Effector memory CD8-positive, alpha-beta T cell (primary cell): ENCODE measurements at regions not wholly inside any gene's neighbourhood (a gene's known extent, or its start where the extent isn't known, plus 50 kb on each side); places are given as distances from the start of the nearest gene placed in this dataset.

Experiments used
- ATAC-seq: fragments of 150-1000 bp; cut with Tn5 transposase; replicated peaks from 2 replicates; pipeline ENCODE4 v1.10.0; 2021; ENCODE audit warnings: mild to moderate bottlenecking, moderate library complexity
- DNase-seq, 3 experiments: peaks; one replicate each; pipeline ENCODE4 v3.0.0; 2021
- H3K27ac Mint-ChIP-seq, 2 donors: one replicate each; pipeline ENCODE4 v1.8.0; 2022; ENCODE audit warnings: mild to moderate bottlenecking in 2 of 2, mixed read lengths in 2 of 2, moderate library complexity in 2 of 2
- H3K27me3 Mint-ChIP-seq, 2 donors: one replicate each; pipeline ENCODE4 v1.8.0; 2022; ENCODE audit warnings: mixed read lengths in 2 of 2
- H3K36me3 Mint-ChIP-seq: one replicate; pipeline ENCODE4 v1.8.0; 2022; ENCODE audit warnings: mild to moderate bottlenecking, moderate library complexity, mixed read lengths; ENCODE audit not compliant: insufficient read depth
- H3K4me1 Mint-ChIP-seq, 2 donors: one replicate each; pipeline ENCODE4 v1.8.0; 2022; ENCODE audit warnings: low read depth in 2 of 2, mixed read lengths in 2 of 2
- H3K4me3 Mint-ChIP-seq, 2 donors: one replicate each; pipeline ENCODE4 v1.8.0; 2022; ENCODE audit warnings: mild to moderate bottlenecking in 2 of 2, mixed read lengths in 2 of 2, moderate library complexity in 2 of 2
- H3K9me3 Mint-ChIP-seq, 2 donors: one replicate each; pipeline ENCODE4 v1.8.0; 2022; ENCODE audit warnings: mixed read lengths in 2 of 2

GRCh38 chr6:14246876-14247275, 129.3 kb downstream of the CD83 start:
- no peak overlapping the region for H3K27ac Mint-ChIP-seq
- H3K4me1 Mint-ChIP-seq = no peaks in the 10 kb centered on the region
- no peaks in the 10 kb centered on the region for H3K9me3 Mint-ChIP-seq
- no peaks in the 10 kb centered on the region for H3K27me3 Mint-ChIP-seq
- H3K4me3 Mint-ChIP-seq = no peak overlapping the region
- ATAC-seq = no peak
- no peaks in the 10 kb centered on the region for H3K36me3 Mint-ChIP-seq
- DNase-seq = no peak

- no peaks in the 10 kb centered on the region for H3K9me3 Mint-ChIP-seq
- ATAC-seq = no peak
- no peak overlapping the region for H3K4me3 Mint-ChIP-seq
- H3K4me1 Mint-ChIP-seq = no peaks in the 10 kb centered on the region
- no peaks in the 10 kb centered on the region for H3K36me3 Mint-ChIP-seq
- H3K27me3 Mint-ChIP-seq = no peaks in the 10 kb centered on the region
- DNase-seq = no peak
- H3K27ac Mint-ChIP-seq = no peak overlapping the region
These were observed 133.0 kb downstream of the CD83 start for GRCh38 chr6:14250573-14250972.

GRCh38 chr6:14252271-14252850, 134.8 kb downstream of the CD83 start:
- DNase-seq = no peak
- no peak for ATAC-seq
- Mint-ChIP-seq H3K4me3 (no peak overlapping the region), H3K4me1 (no peaks in the 10 kb centered on the region), H3K9me3 (no peaks in the 10 kb centered on the region), H3K27me3 (no peaks in the 10 kb centered on the region), H3K36me3 (no peaks in the 10 kb centered on the region), H3K27ac (no peak overlapping the region)

- no peaks in the 10 kb centered on the region for H3K4me1 Mint-ChIP-seq
- H3K27me3 Mint-ChIP-seq = no peaks in the 10 kb centered on the region
- no peak overlapping the region for H3K27ac Mint-ChIP-seq
- no peaks in the 10 kb centered on the region for H3K36me3 Mint-ChIP-seq
- no peak overlapping the region for H3K4me3 Mint-ChIP-seq
- H3K9me3 Mint-ChIP-seq = no peaks in the 10 kb centered on the region
- no peak for ATAC-seq
- no peak for DNase-seq
These were observed 136.9 kb downstream of the CD83 start for GRCh38 chr6:14254505-14254904.

DNA sequence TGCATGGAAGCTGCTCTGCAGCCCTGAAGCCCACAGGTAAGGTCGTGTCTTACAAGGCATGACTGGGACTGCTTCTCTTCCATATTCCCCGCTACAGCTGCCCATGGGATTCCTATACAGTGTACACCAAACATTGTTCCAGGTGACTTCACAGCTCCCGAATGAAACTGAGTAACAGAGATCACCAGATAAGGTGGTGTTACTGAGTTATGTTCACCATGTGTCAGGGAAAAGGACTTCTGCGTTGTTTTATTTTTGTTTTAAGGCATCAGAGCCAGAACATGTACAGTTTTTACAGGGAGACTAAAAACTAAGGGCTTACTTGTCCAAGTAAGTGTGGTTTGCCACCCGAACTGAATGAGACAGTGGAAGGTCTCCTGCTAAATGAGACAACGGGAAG, 138.3 kb downstream of the CD83 start:
- Mint-ChIP-seq H3K9me3 (peaks cover 2 to 5% of the 10 kb centered on the region in 2 donors), H3K36me3 (no peaks in the 10 kb centered on the region), H3K27ac (no peak overlapping the region), H3K27me3 (no peaks in the 10 kb centered on the region), H3K4me3 (no peak overlapping the region), H3K4me1 (no peaks in the 10 kb centered on the region)
- no peak for ATAC-seq
- no peak for DNase-seq

DNA sequence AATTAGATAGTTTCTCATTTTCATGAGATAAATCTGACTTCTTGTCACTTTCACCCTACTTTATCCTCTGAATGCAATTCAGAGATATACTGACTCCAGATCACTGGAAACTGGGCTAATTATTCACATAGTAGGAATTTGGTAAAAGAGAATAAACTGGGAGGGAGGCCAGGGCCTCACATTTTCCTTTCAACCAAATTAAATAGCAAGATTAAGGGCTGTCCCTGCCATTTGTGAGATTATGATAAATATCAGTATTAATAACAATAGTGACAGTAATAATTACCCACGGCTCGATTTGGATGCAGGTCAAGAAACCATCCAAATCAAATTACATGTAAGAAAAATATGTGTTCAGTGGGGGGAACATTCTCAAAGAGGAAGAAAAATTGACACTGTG, 140.5 kb downstream of the CD83 start:
- DNase-seq (no peak), ATAC-seq (no peak)
- peaks cover 4 to 5% of the 10 kb centered on the region in 2 donors for H3K9me3 Mint-ChIP-seq
- no peak overlapping the region for H3K4me3 Mint-ChIP-seq
- H3K27me3 Mint-ChIP-seq = no peaks in the 10 kb centered on the region
- H3K27ac Mint-ChIP-seq = no peak overlapping the region
- H3K36me3 Mint-ChIP-seq = no peaks in the 10 kb centered on the region
- H3K4me1 Mint-ChIP-seq = no peaks in the 10 kb centered on the region

GRCh38 chr6:14258695-14259593, 141.4 kb downstream of the CD83 start:
- no peak overlapping the region for H3K4me3 Mint-ChIP-seq
- ATAC-seq = no peak
- peaks cover 4 to 5% of the 10 kb centered on the region in 2 donors for H3K9me3 Mint-ChIP-seq
- DNase-seq = no peak
- H3K27ac Mint-ChIP-seq = no peak overlapping the region
- H3K27me3 Mint-ChIP-seq = no peaks in the 10 kb centered on the region
- no peaks in the 10 kb centered on the region for H3K4me1 Mint-ChIP-seq
- H3K36me3 Mint-ChIP-seq = no peaks in the 10 kb centered on the region

DNA sequence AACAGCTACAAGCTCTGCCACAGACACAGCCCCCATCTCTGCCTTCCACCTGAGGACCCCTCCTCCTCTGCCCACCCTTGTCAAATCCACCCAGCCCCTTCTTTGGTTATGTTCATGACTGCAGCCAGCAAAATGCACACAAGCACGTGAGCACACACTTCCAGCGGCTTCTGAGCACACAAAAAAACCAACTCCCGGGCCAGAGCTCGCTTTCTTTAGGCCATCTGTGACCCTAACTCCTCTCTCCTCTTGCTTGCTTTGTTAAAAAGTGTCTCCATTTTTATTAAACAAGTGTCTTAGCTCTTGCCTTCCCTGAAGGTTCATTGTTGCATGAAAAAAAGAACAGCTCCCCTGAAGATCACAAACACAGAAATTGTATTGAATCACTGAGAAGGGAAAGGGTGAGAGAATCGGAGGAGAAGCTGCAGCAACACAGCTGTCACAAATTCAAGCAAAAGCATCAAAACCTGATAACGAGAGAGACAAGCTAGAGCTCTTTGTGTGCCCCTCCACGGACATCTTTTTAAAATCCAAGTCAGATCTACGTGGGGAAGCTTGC, 142.1 kb downstream of the CD83 start:
- H3K27ac Mint-ChIP-seq = no peak overlapping the region
- no peak for DNase-seq
- ATAC-seq = no peak
- H3K4me3 Mint-ChIP-seq = no peak overlapping the region
- no peaks in the 10 kb centered on the region for H3K27me3 Mint-ChIP-seq
- no peaks in the 10 kb centered on the region for H3K36me3 Mint-ChIP-seq
- H3K9me3 Mint-ChIP-seq = peaks cover 5 to 8% of the 10 kb centered on the region in 2 donors
- H3K4me1 Mint-ChIP-seq = no peaks in the 10 kb centered on the region

GRCh38 chr6:14260839-14261238, 143.3 kb downstream of the CD83 start:
- Mint-ChIP-seq H3K27me3 (no peaks in the 10 kb centered on the region), H3K4me3 (no peak overlapping the region), H3K27ac (no peak overlapping the region), H3K9me3 (peaks cover 5 to 8% of the 10 kb centered on the region in 2 donors), H3K36me3 (no peaks in the 10 kb centered on the region), H3K4me1 (no peaks in the 10 kb centered on the region)
- ATAC-seq (no peak), DNase-seq (no peak)

- Mint-ChIP-seq H3K9me3 (peaks cover 5 to 8% of the 10 kb centered on the region in 2 donors), H3K27ac (no peak overlapping the region), H3K4me1 (no peaks in the 10 kb centered on the region)
These were observed 146.4 kb downstream of the CD83 start for GRCh38 chr6:14263881-14264424.

DNA sequence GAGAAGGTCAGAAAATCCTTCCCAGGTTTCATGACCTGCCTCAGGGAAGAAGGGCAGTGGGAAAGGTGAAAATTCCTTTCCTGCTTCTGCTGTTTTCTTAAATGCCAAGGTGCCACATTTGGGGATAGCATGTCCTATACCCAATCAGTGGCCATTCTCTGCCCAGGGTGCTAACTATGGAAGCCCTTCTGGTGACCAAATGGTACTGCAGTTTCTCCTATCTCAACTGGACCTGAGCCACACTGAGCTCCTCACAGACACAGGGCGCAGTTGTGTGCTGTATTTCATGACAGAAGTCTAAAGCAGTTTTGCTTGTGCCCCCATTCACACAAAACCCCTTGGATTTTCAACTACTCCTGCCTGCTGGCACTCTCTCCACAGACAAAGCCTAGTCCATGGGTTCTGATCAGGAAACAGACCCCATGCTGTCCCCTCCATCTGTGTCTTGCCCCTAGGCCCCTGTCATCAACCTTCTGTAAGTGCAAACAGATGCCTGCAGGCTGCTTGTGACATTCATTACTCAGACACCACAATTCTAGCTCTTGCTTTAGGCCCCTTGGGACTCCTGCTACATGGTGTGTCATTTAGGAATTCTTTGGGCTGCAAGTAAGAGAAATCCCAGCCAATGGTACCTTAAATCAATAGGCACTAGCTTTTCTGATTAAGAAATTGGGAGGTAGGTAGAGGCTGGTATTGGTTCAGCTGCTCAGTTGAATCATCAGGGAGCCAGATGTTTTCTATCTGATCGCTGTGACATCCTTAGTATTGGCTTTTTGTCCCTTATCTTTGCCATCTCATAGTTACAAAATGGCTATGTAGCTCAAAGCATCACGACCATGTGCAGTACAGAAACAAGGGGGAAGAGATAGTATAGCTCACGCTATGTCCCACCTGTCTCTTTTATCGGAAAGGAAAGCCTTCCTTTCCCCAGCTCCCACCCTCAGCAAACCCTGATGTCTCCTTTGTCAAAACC, 147.8 kb downstream of the CD83 start:
- Mint-ChIP-seq H3K36me3 (peaks cover 2% of the 10 kb centered on the region), H3K27ac (no peak overlapping the region), H3K9me3 (peaks cover 5 to 8% of the 10 kb centered on the region in 2 donors), H3K4me1 (no peaks in the 10 kb centered on the region), H3K27me3 (no peaks in the 10 kb centered on the region), H3K4me3 (no peak overlapping the region)
- no peak for DNase-seq
- no peak for ATAC-seq

More at GRCh38 chr6:14263881-14264424, 146.4 kb downstream of the CD83 start:
- DNase-seq (no peak), ATAC-seq (no peak)
- Mint-ChIP-seq H3K4me3 (no peak overlapping the region), H3K27me3 (no peaks in the 10 kb centered on the region), H3K36me3 (no peaks in the 10 kb centered on the region)

GRCh38 chr6:14266266-14266665, 148.7 kb downstream of the CD83 start:
- Mint-ChIP-seq H3K36me3 (peaks cover 2% of the 10 kb centered on the region), H3K4me3 (no peak overlapping the region), H3K27me3 (no peaks in the 10 kb centered on the region), H3K9me3 (peaks cover 0 to 5% of the 10 kb centered on the region in 2 donors), H3K4me1 (peaks cover 0 to 4% of the 10 kb centered on the region in 2 donors), H3K27ac (no peak overlapping the region)
- ATAC-seq (no peak), DNase-seq (no peak)
